HEK293 (cell line): ENCODE measurements at regions not wholly inside any gene's neighbourhood (a gene's known extent, or its start where the extent isn't known, plus 50 kb on each side); places are given as distances from the start of the nearest gene placed in this dataset.

Experiments
- GFI1B ChIP-seq: fragments of 450-650 bp; formaldehyde crosslinking; IDR thresholded peaks from 2 replicates; pipeline ENCODE4 v1.5.1; 2016; ENCODE audit warnings: missing biosample characterization, missing genetic modification characterization
- KLF10 ChIP-seq: fragments of 450-650 bp; IDR thresholded peaks from 2 replicates; pipeline ENCODE4 v1.5.1; 2018; ENCODE audit warnings: missing biosample characterization, mild to moderate bottlenecking, missing genetic modification characterization
- SP7 ChIP-seq: fragments of 450-650 bp; formaldehyde crosslinking; IDR thresholded peaks from 2 replicates; pipeline ENCODE4 v1.5.1; 2016; ENCODE audit warnings: missing biosample characterization, missing genetic modification characterization
- ZBTB17 ChIP-seq: fragments of 450-650 bp; formaldehyde crosslinking; IDR thresholded peaks from 2 replicates; pipeline ENCODE4 v1.5.1; 2016; ENCODE audit warnings: missing biosample characterization, missing genetic modification characterization
- ZBTB48 ChIP-seq: fragments of 450-650 bp; formaldehyde crosslinking; IDR thresholded peaks from 2 replicates; pipeline ENCODE4 v1.5.1; 2016; ENCODE audit warnings: missing biosample characterization, missing genetic modification characterization
- ZNF146 ChIP-seq: fragments of 450-650 bp; formaldehyde crosslinking; IDR thresholded peaks from 2 replicates; pipeline ENCODE4 v1.5.1; 2016; ENCODE audit warnings: missing biosample characterization, missing genetic modification characterization
- ZNF510 ChIP-seq: fragments of 450-650 bp; formaldehyde crosslinking; IDR thresholded peaks from 2 replicates; pipeline ENCODE4 v1.5.1; 2018; ENCODE audit warnings: mild to moderate bottlenecking, missing genetic modification characterization, missing biosample characterization; ENCODE audit not compliant: insufficient replicate concordance
- ZNF521 ChIP-seq: fragments of 450-650 bp; formaldehyde crosslinking; IDR thresholded peaks from 2 replicates; pipeline ENCODE4 v1.5.1; 2017; ENCODE audit warnings: missing biosample characterization, mild to moderate bottlenecking, missing genetic modification characterization
- ZNF555 ChIP-seq: fragments of 450-650 bp; formaldehyde crosslinking; conservative IDR thresholded peaks from 2 replicates; pipeline ENCODE4 v1.5.1; 2017; ENCODE audit warnings: missing biosample characterization, mild to moderate bottlenecking, missing genetic modification characterization, inconsistent platforms
- ZNF768 ChIP-seq: fragments of 450-650 bp; formaldehyde crosslinking; IDR thresholded peaks from 2 replicates; pipeline ENCODE4 v1.5.1; 2018; ENCODE audit warnings: missing biosample characterization, mild to moderate bottlenecking, missing genetic modification characterization
- ZNF791 ChIP-seq: fragments of 450-650 bp; formaldehyde crosslinking; IDR thresholded peaks from 2 replicates; pipeline ENCODE4 v1.5.1; 2016; ENCODE audit warnings: missing biosample characterization, missing genetic modification characterization
- TF ChIP-seq, protein P1 (sequence below): fragments of 450-650 bp; formaldehyde crosslinking; IDR thresholded peaks from 2 replicates; pipeline ENCODE4 v1.5.1; 2016; ENCODE audit warnings: missing biosample characterization, missing genetic modification characterization
- TF ChIP-seq, protein P2 (sequence below): fragments of 450-650 bp; formaldehyde crosslinking; IDR thresholded peaks from 2 replicates; pipeline ENCODE4 v1.5.1; 2016; ENCODE audit warnings: missing biosample characterization, missing genetic modification characterization
- TF ChIP-seq, protein P3 (sequence below): IDR thresholded peaks from 2 replicates; pipeline ENCODE4 v1.6.1; 2011; ENCODE audit warnings: mild to moderate bottlenecking, low read depth, low read length, borderline replicate concordance

DNA sequence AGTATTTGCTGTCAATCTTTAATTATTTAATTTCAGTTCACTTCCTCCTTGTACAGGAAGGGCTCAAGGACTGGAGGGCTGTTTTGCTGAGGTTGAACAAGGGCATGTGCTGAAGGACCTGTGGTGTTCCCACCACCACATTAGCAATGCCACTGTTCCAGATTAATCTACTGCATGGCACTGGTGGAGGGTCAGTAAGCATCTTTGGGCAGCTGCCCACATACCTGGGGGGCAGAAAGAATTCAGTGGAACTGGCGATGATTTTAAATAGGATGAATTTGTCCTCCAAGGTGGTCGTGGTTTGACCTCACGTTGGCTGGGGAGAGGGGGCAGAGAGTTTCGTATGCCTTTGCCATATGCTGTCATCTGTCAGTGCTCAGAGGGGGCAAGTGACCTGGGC lies 244.8 kb downstream of the TLE3 start:
- TF ChIP-seq, protein P1, sequence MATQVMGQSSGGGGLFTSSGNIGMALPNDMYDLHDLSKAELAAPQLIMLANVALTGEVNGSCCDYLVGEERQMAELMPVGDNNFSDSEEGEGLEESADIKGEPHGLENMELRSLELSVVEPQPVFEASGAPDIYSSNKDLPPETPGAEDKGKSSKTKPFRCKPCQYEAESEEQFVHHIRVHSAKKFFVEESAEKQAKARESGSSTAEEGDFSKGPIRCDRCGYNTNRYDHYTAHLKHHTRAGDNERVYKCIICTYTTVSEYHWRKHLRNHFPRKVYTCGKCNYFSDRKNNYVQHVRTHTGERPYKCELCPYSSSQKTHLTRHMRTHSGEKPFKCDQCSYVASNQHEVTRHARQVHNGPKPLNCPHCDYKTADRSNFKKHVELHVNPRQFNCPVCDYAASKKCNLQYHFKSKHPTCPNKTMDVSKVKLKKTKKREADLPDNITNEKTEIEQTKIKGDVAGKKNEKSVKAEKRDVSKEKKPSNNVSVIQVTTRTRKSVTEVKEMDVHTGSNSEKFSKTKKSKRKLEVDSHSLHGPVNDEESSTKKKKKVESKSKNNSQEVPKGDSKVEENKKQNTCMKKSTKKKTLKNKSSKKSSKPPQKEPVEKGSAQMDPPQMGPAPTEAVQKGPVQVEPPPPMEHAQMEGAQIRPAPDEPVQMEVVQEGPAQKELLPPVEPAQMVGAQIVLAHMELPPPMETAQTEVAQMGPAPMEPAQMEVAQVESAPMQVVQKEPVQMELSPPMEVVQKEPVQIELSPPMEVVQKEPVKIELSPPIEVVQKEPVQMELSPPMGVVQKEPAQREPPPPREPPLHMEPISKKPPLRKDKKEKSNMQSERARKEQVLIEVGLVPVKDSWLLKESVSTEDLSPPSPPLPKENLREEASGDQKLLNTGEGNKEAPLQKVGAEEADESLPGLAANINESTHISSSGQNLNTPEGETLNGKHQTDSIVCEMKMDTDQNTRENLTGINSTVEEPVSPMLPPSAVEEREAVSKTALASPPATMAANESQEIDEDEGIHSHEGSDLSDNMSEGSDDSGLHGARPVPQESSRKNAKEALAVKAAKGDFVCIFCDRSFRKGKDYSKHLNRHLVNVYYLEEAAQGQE (tag by site-specific recombination): no peak
- TF ChIP-seq, protein P2, sequence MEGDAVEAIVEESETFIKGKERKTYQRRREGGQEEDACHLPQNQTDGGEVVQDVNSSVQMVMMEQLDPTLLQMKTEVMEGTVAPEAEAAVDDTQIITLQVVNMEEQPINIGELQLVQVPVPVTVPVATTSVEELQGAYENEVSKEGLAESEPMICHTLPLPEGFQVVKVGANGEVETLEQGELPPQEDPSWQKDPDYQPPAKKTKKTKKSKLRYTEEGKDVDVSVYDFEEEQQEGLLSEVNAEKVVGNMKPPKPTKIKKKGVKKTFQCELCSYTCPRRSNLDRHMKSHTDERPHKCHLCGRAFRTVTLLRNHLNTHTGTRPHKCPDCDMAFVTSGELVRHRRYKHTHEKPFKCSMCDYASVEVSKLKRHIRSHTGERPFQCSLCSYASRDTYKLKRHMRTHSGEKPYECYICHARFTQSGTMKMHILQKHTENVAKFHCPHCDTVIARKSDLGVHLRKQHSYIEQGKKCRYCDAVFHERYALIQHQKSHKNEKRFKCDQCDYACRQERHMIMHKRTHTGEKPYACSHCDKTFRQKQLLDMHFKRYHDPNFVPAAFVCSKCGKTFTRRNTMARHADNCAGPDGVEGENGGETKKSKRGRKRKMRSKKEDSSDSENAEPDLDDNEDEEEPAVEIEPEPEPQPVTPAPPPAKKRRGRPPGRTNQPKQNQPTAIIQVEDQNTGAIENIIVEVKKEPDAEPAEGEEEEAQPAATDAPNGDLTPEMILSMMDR (tag by site-specific recombination): no peak
- TF ChIP-seq ZNF510 (tag by site-specific recombination): no peak
- TF ChIP-seq GFI1B (tag by site-specific recombination): no peak
- no peak for TF ChIP-seq ZBTB17 (tag by site-specific recombination)
- TF ChIP-seq, protein P3, sequence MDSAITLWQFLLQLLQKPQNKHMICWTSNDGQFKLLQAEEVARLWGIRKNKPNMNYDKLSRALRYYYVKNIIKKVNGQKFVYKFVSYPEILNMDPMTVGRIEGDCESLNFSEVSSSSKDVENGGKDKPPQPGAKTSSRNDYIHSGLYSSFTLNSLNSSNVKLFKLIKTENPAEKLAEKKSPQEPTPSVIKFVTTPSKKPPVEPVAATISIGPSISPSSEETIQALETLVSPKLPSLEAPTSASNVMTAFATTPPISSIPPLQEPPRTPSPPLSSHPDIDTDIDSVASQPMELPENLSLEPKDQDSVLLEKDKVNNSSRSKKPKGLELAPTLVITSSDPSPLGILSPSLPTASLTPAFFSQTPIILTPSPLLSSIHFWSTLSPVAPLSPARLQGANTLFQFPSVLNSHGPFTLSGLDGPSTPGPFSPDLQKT: no peak
- no peak for TF ChIP-seq ZNF791 (tag by site-specific recombination)
- TF ChIP-seq ZNF768: no peak
- no peak for TF ChIP-seq KLF10
- TF ChIP-seq ZNF521 (tag by site-specific recombination): no peak
- no peak for TF ChIP-seq SP7 (tag by site-specific recombination)
- TF ChIP-seq ZBTB48: no peak
- TF ChIP-seq ZNF555: no peak
- TF ChIP-seq ZNF146 (tag by site-specific recombination): no peak
